ENCODE measurements at regions not wholly inside any gene's neighbourhood (a gene's known extent, or its start where the extent isn't known, plus 50 kb on each side); places are given as distances from the start of the nearest gene placed in this dataset.

- Histone ChIP-seq H4K20me1 (replicated peaks; ENCODE audit: control insufficient read depth, extremely low read depth, insufficient read depth, low read length) (no peaks in the 10 kb centered on the region), H3K9ac (replicated peaks; ENCODE audit: extremely low read depth, insufficient read depth, low read length) (no peak overlapping the region), H3K4me1 (ENCODE audit: control insufficient read depth, extremely low read depth, insufficient read depth, low read length) (no peaks in the 10 kb centered on the region), H3K79me2 (ENCODE audit: control insufficient read depth, insufficient read depth, low read length) (no peaks in the 10 kb centered on the region), H3K4me3 (replicated peaks in 1 of 3; ENCODE audit: insufficient read depth in 1 of 3, low read depth in 1 of 3, low read length in 3 of 3) (no peak overlapping the region), H3K4me2 (ENCODE audit: insufficient read depth, low read length) (no peak overlapping the region), H3K27ac (ENCODE audit: insufficient read depth, low read depth, low read length) (no peak overlapping the region), H3K9me1 (replicated peaks; ENCODE audit: control insufficient read depth, extremely low read depth, insufficient read depth, low read length) (no peaks in the 10 kb centered on the region), H3K9me3 (replicated peaks; ENCODE audit: control insufficient read depth, insufficient read depth, low read length) (no peaks in the 10 kb centered on the region), H3K27me3 (ENCODE audit: control insufficient read depth in 2 of 2, insufficient read depth in 2 of 2, low read length in 2 of 2) (no peaks in the 10 kb centered on the region), H2AFZ (ENCODE audit: low read depth, low read length) (no peak overlapping the region), H3K36me3 (ENCODE audit: control insufficient read depth in 2 of 2, extremely low read depth in 1 of 2, insufficient read depth in 2 of 2, low read length in 2 of 2) (no peaks in the 10 kb centered on the region)
- no TSS peak for BruUV-seq (replicated peaks)
- ChIA-PET POLR2A (no interaction called here), CTCF (no interaction called here)
- FAIRE-seq = no peak
- dilution Hi-C loops (cut with MboI; ENCODE audit: extremely low pct_ligation_motif_present, low sequenced_read_pairs) = no loop called here
- no peak for TF ChIP-seq POLR2AphosphoS5 (IDR thresholded peaks at IDR 0.05; ENCODE audit: insufficient read depth, low read depth, low read length)
- no peak for TF ChIP-seq MAX (IDR thresholded peaks at IDR 0.05; ENCODE audit: insufficient read depth, insufficient read length)
- no peak for TF ChIP-seq GATA2 (IDR thresholded peaks at IDR 0.05; ENCODE audit: insufficient read depth, insufficient read length, low read depth, low read length)
- TF ChIP-seq CTCF (IDR thresholded peaks at IDR 0.05; ENCODE audit: extremely low read depth in 1 of 2, insufficient read depth in 1 of 2, low read depth in 1 of 2, low read length in 2 of 2) = no peak
- TF ChIP-seq EZH2 (IDR thresholded peaks at IDR 0.05; ENCODE audit: borderline replicate concordance, low read depth, low read length, severe bottlenecking) = no peak
- no peak for TF ChIP-seq POLR2A (IDR thresholded peaks at IDR 0.05; ENCODE audit: low read depth, low read length)
- no peak for DNase-seq (ENCODE audit: low read depth, low spot score)
- intact Hi-C loops (cut with micrococcal nuclease) = no loop called here
These were observed 165.0 kb upstream of the GLRA1 start for GRCh38 chr5:152089644-152090043.

- no peaks in the 10 kb centered on the region for H3K36me3 ChIP-seq (ENCODE audit: control insufficient read depth in 2 of 2, extremely low read depth in 1 of 2, insufficient read depth in 2 of 2, low read length in 2 of 2)
- no peaks in the 10 kb centered on the region for H3K4me1 ChIP-seq (ENCODE audit: control insufficient read depth, extremely low read depth, insufficient read depth, low read length)
- DNase-seq (ENCODE audit: low read depth, low spot score) (no peak), FAIRE-seq (no peak)
- H3K4me2 ChIP-seq (ENCODE audit: insufficient read depth, low read length) = no peak overlapping the region
- CTCF ChIA-PET = no interaction called here
- no peaks in the 10 kb centered on the region for H3K79me2 ChIP-seq (ENCODE audit: control insufficient read depth, insufficient read depth, low read length)
- H3K27me3 ChIP-seq (ENCODE audit: control insufficient read depth in 2 of 2, insufficient read depth in 2 of 2, low read length in 2 of 2) = no peaks in the 10 kb centered on the region
- POLR2A ChIA-PET = no interaction called here
- no peaks in the 10 kb centered on the region for H4K20me1 ChIP-seq (replicated peaks; ENCODE audit: control insufficient read depth, extremely low read depth, insufficient read depth, low read length)
- H3K9me3 ChIP-seq (replicated peaks; ENCODE audit: control insufficient read depth, insufficient read depth, low read length) = no peaks in the 10 kb centered on the region
- intact Hi-C loops (cut with micrococcal nuclease) (no loop called here), dilution Hi-C loops (cut with MboI; ENCODE audit: extremely low pct_ligation_motif_present, low sequenced_read_pairs) (no loop called here)
- H3K9ac ChIP-seq (replicated peaks; ENCODE audit: extremely low read depth, insufficient read depth, low read length) = no peak overlapping the region
- no peak overlapping the region for H2AFZ ChIP-seq (ENCODE audit: low read depth, low read length)
- H3K9me1 ChIP-seq (replicated peaks; ENCODE audit: control insufficient read depth, extremely low read depth, insufficient read depth, low read length) = no peaks in the 10 kb centered on the region
- TF ChIP-seq MAX (IDR thresholded peaks at IDR 0.05; ENCODE audit: insufficient read depth, insufficient read length) (no peak), CTCF (IDR thresholded peaks at IDR 0.05; ENCODE audit: extremely low read depth in 1 of 2, insufficient read depth in 1 of 2, low read depth in 1 of 2, low read length in 2 of 2) (no peak), FOS (IDR thresholded peaks at IDR 0.05; ENCODE audit: borderline replicate concordance, insufficient read depth, low read length) (no peak), POLR2A (IDR thresholded peaks at IDR 0.05; ENCODE audit: low read depth, low read length) (no peak), MYC (IDR thresholded peaks at IDR 0.05; ENCODE audit: low read depth, low read length) (no peak), JUN (IDR thresholded peaks at IDR 0.05; ENCODE audit: borderline replicate concordance, insufficient read depth, insufficient read length, low read depth) (no peak), GATA2 (IDR thresholded peaks at IDR 0.05; ENCODE audit: insufficient read depth, insufficient read length, low read depth, low read length) (no peak)
- no peak overlapping the region for H3K4me3 ChIP-seq (replicated peaks in 1 of 3; ENCODE audit: insufficient read depth in 1 of 3, low read depth in 1 of 3, low read length in 3 of 3)
- no TSS peak for BruUV-seq (replicated peaks)
- no peak overlapping the region for H3K27ac ChIP-seq (ENCODE audit: insufficient read depth, low read depth, low read length)
These were observed 162.0 kb upstream of the GLRA1 start for GRCh38 chr5:152086668-152087067.

Measured in endothelial cell of umbilical vein (primary cell).